ENCODE measurements at regions not wholly inside any gene's neighbourhood (a gene's known extent, or its start where the extent isn't known, plus 50 kb on each side); places are given as distances from the start of the nearest gene placed in this dataset.
"Not testable (repeated sequence)": the region's sequence is repeated elsewhere in the genome, so short reads cannot be mapped to it uniquely, and the experiment has no call there.

- TF ChIP-seq CTBP2 (IDR thresholded peaks at IDR 0.05; ENCODE audit: borderline replicate concordance, insufficient read depth, insufficient read length, low read length) (no peak), MAFK (IDR thresholded peaks at IDR 0.05; ENCODE audit: low read depth, low read length) (no peak), SP1 (IDR thresholded peaks at IDR 0.05; ENCODE audit: low read depth, low read length) (no peak), BRCA1 (IDR thresholded peaks at IDR 0.05; ENCODE audit: low read depth, low read length) (no peak)
These were observed 429.9 kb downstream of the KCNJ2 start (continued) for GRCh38 chr17:70599198-70599597.

- H3K4ac ChIP-seq (replicated peaks; ENCODE audit: insufficient read length, low read depth, low read length); H2AFZ ChIP-seq (ENCODE audit: low read length); H2BK20ac ChIP-seq (ENCODE audit: low read length); H3K27ac ChIP-seq (ENCODE audit: low read depth, low read length); H2BK12ac ChIP-seq (ENCODE audit: low read depth, low read length); H3K79me2 ChIP-seq (ENCODE audit: control insufficient read depth in 1 of 2, insufficient read depth in 2 of 2, low read length in 2 of 2); H3K4me2 ChIP-seq (ENCODE audit: insufficient read depth in 1 of 2, low read depth in 2 of 2, low read length in 2 of 2); H3K9ac ChIP-seq (replicated peaks in 1 of 4; ENCODE audit: extremely low read depth in 1 of 4, low read depth in 3 of 4, low read length in 3 of 4); H3K14ac ChIP-seq (ENCODE audit: insufficient read length); H3K56ac ChIP-seq (replicated peaks; ENCODE audit: insufficient read length, low read depth, low read length); H4K8ac ChIP-seq (ENCODE audit: extremely low read depth, insufficient read depth, low read length); FAIRE-seq; H4K5ac ChIP-seq (ENCODE audit: insufficient read length, low read depth, low read length); H3K4me1 ChIP-seq (replicated peaks in 1 of 4; ENCODE audit: control insufficient read depth in 3 of 4, insufficient read depth in 4 of 4, low read length in 3 of 4); H3K23me2 ChIP-seq (ENCODE audit: low read depth, low read length); H4K91ac ChIP-seq (replicated peaks; ENCODE audit: insufficient read length, low read length); H2BK5ac ChIP-seq (ENCODE audit: low read depth, low read length); H2BK120ac ChIP-seq (replicated peaks; ENCODE audit: low read depth, low read length); H3K9me3 ChIP-seq (ENCODE audit: insufficient read depth in 2 of 2, low read depth in 1 of 2, low read length in 1 of 2); POLR2A ChIA-PET (ENCODE audit: partially characterized antibody); H3K36me3 ChIP-seq (ENCODE audit: control insufficient read depth in 2 of 4, insufficient read depth in 4 of 4, low read length in 3 of 4); H2AK5ac ChIP-seq (ENCODE audit: low read depth, low read length); H4K20me1 ChIP-seq (replicated peaks in 1 of 2; ENCODE audit: control insufficient read depth in 1 of 2, insufficient read depth in 2 of 2, low read length in 2 of 2); H3K18ac ChIP-seq (ENCODE audit: extremely low read depth, low read length); H3K23ac ChIP-seq (ENCODE audit: insufficient read length); H3K27me3 ChIP-seq (replicated peaks in 1 of 4; ENCODE audit: control insufficient read depth in 3 of 4, extremely low read depth in 1 of 4, insufficient read depth in 3 of 4, low read length in 3 of 4); DNase-seq (ENCODE audit: low read depth in 1 of 2, low spot score in 2 of 2); H3K4me3 ChIP-seq (ENCODE audit: extremely low read depth in 1 of 4, insufficient read depth in 2 of 4, low read depth in 3 of 4, low read length in 4 of 4); H3K79me1 ChIP-seq (ENCODE audit: low read depth, low read length); H2BK15ac ChIP-seq (ENCODE audit: low read length): not testable (repeated sequence)
- 86% methylated on average over 3 of the region's 3 CpGs; no CpG with 5 or more reads in 1 of the 2 experiments for WGBS, 2 experiments (ENCODE audit: extremely low coverage in 1 of 2, insufficient coverage in 1 of 2, insufficient read length in 1 of 2, insufficient replicate concordance in 2 of 2, low coverage in 1 of 2, low lambda C conversion rate in 2 of 2, missing lambda C conversion rate in 1 of 2)
- CTCF ChIA-PET (ENCODE audit: partially characterized antibody): interaction anchor here (1.3 kb wide), 1 partner anchor 22 kb away, joined by 4 read pairs; no protein-coding TSS in a partner anchor
These were observed 430.6 kb downstream of the KCNJ2 start for GRCh38 chr17:70599945-70600344.
